SH-SY5Y (cell line): ENCODE measurements at regions not wholly inside any gene's neighbourhood (a gene's known extent, or its start where the extent isn't known, plus 50 kb on each side); places are given as distances from the start of the nearest gene placed in this dataset.

Source experiments
- GATA2 ChIP-seq: IDR thresholded peaks from 2 replicates; pipeline ENCODE4 v1.6.1; 2011; ENCODE audit warnings: mild to moderate bottlenecking, low read depth, low read length
- GATA3 ChIP-seq: IDR thresholded peaks from 2 replicates; pipeline ENCODE4 v1.6.1; 2011; ENCODE audit warnings: low read depth, mild to moderate bottlenecking, low read length, moderate library complexity

GRCh38 chr20:17887331-17888030 lies 81.1 kb downstream of the SNX5 start:
- TF ChIP-seq GATA3 (no peak), GATA2 (no peak)
